ENCODE measurements at regions not wholly inside any gene's neighbourhood (a gene's known extent, or its start where the extent isn't known, plus 50 kb on each side); places are given as distances from the start of the nearest gene placed in this dataset.

DNA sequence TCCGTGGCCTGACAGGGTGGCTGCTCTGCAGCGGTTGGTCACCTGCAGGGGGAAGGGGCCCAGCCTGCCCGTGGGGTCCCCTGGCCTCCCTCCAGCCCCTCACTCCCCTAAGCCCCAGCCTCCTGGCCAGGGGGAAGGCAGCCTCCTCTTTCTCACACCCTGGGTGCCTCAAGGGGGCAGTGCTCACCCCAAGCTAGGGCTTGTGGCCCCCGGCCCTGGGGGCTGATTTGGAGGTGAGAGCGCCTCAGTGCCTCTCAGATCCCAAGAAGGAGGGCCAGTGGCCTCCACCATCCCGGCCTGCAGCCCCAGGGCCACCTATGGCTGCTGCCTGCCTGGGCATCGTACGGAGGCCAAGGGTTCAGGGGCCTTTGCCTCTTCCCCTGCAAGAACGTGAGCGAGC is 66.4 kb upstream of the TTC34 start:
- no peak for TF ChIP-seq Cebpa-rat (IDR thresholded peaks at IDR 0.05)
- Histone ChIP-seq H3K27me3 (peaks cover 6 to 42% (median 20%) of the 10 kb centered on the region in 11 experiments; a peak in 15 of 22 replicates), H3K4me3 (no peak overlapping the region), H3K27ac (no peak overlapping the region), H3K4me2 (no peak overlapping the region), H3K9me3 (replicated peaks in 1 of 11) (peaks cover 15 to 21% (median 17%) of the 10 kb centered on the region in 11 experiments), H3K9ac (no peak overlapping the region), H3K4me1 (peaks cover 11 to 51% (median 28%) of the 10 kb centered on the region in 10 experiments; a peak in 19 of 20 replicates), H3K36me3 (no peaks in the 10 kb centered on the region), H4K20me1 (peaks cover 0 to 34% (median 0%) of the 10 kb centered on the region in 11 experiments; a peak in 9 of 22 replicates)

GRCh38 chr1:2868571-2869195 is 67.2 kb upstream of the TTC34 start:
- no peak overlapping the region for H3K27ac ChIP-seq
- H3K4me1 ChIP-seq = peaks cover 8 to 42% (median 19%) of the 10 kb centered on the region in 10 experiments; a peak in 19 of 20 replicates
- H3K4me3 ChIP-seq = no peak overlapping the region
- H3K4me2 ChIP-seq = no peak overlapping the region
- peaks cover 15 to 21% (median 17%) of the 10 kb centered on the region in 11 experiments for H3K9me3 ChIP-seq (replicated peaks in 1 of 11)
- no peak overlapping the region for H3K9ac ChIP-seq
- H3K36me3 ChIP-seq = no peaks in the 10 kb centered on the region
- peaks cover 6 to 36% (median 21%) of the 10 kb centered on the region in 11 experiments; a peak in 15 of 22 replicates for H3K27me3 ChIP-seq
- peaks cover 0 to 34% (median 0%) of the 10 kb centered on the region in 11 experiments; a peak in 9 of 22 replicates for H4K20me1 ChIP-seq
- no peak for TF ChIP-seq Cebpa-rat (IDR thresholded peaks at IDR 0.05)

GRCh38 chr1:2871246-2871815 is 69.8 kb upstream of the TTC34 start:
- H3K4me2 ChIP-seq = no peak overlapping the region
- H3K4me1 ChIP-seq = peaks cover 0 to 22% (median 4%) of the 10 kb centered on the region in 10 experiments; a peak in 10 of 20 replicates
- H3K9ac ChIP-seq = no peak overlapping the region
- H3K9me3 ChIP-seq (replicated peaks in 1 of 11) = peaks cover 15 to 21% (median 17%) of the 10 kb centered on the region in 11 experiments
- peaks cover 0 to 29% (median 0%) of the 10 kb centered on the region in 11 experiments; a peak in 9 of 22 replicates for H4K20me1 ChIP-seq
- no peak for TF ChIP-seq Cebpa-rat (IDR thresholded peaks at IDR 0.05)
- H3K27ac ChIP-seq = no peak overlapping the region
- H3K36me3 ChIP-seq = no peaks in the 10 kb centered on the region
- H3K27me3 ChIP-seq = peaks cover 0 to 12% (median 0%) of the 10 kb centered on the region in 11 experiments; a peak in 8 of 22 replicates
- H3K4me3 ChIP-seq = no peak overlapping the region

- Histone ChIP-seq H3K27me3 (peaks cover 2 to 32% (median 16%) of the 10 kb centered on the region in 11 experiments; a peak in 15 of 22 replicates), H4K20me1 (peaks cover 0 to 46% (median 0%) of the 10 kb centered on the region in 11 experiments; a peak in 9 of 22 replicates), H3K4me2 (no peak overlapping the region), H3K9ac (no peak overlapping the region), H3K27ac (no peak overlapping the region), H3K4me1 (peaks cover 0 to 18% (median 4%) of the 10 kb centered on the region in 10 experiments; a peak in 9 of 20 replicates), H3K4me3 (no peak overlapping the region), H3K36me3 (no peaks in the 10 kb centered on the region), H3K9me3 (replicated peaks in 1 of 11) (peaks cover 15 to 21% (median 17%) of the 10 kb centered on the region in 11 experiments)
- TF ChIP-seq Cebpa-rat (IDR thresholded peaks at IDR 0.05) = no peak
These were observed 72.7 kb upstream of the TTC34 start for GRCh38 chr1:2874207-2874606.

DNA sequence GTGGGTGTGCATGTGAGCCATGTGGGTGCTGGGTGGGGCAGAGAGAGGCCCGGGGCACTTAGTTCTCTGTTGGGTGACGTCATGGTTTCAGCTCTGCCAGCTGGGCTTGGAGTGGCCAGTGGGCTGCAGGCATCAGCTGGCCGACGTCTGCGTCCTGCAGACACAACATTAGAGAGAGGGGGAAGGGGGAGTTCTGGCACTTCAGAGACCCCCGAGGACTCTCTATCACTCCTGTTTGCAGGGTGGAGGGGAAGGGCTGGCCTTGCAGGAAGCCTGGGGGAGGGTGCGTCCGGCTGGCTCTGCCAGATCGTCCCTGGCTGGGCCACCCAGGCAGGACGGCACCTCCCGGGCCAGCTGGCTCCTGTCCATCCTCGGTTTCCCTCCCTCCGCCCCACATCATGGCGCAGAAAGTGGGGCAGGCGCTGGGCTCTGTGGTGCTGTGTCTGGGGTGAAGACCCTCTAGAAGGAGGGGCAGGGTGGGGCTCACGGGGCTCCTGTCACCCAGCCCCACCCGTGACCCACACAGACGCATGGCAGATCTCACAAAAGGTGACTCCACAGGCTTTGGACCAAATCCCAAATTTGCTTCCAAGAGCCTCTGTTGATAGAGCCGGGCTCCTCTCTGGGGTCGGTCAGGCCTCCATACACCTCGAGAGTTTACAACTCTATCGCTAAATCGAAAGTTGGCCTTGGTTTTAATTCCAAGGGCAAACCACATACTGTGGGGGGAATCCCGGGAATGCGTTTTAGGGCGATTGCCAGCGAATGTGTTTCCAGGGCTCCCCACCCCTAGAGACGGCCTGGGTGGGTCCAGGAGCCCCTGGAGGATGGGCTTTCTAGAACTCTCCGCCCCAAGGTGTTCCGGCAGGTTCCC is 73.4 kb upstream of the TTC34 start:
- Histone ChIP-seq H4K20me1 (peaks cover 0 to 52% (median 0%) of the 10 kb centered on the region in 11 experiments; a peak in 9 of 22 replicates), H3K4me2 (no peak overlapping the region), H3K9me3 (replicated peaks in 1 of 11) (peaks cover 15 to 21% (median 17%) of the 10 kb centered on the region in 11 experiments), H3K4me1 (peaks cover 0 to 11% (median 2%) of the 10 kb centered on the region in 10 experiments; a peak in 8 of 20 replicates), H3K27me3 (peaks cover 6 to 38% (median 22%) of the 10 kb centered on the region in 11 experiments; a peak in 16 of 22 replicates), H3K27ac (no peak overlapping the region), H3K36me3 (no peaks in the 10 kb centered on the region), H3K9ac (no peak overlapping the region), H3K4me3 (no peak overlapping the region)
- TF ChIP-seq Cebpa-rat (IDR thresholded peaks at IDR 0.05) = no peak

DNA sequence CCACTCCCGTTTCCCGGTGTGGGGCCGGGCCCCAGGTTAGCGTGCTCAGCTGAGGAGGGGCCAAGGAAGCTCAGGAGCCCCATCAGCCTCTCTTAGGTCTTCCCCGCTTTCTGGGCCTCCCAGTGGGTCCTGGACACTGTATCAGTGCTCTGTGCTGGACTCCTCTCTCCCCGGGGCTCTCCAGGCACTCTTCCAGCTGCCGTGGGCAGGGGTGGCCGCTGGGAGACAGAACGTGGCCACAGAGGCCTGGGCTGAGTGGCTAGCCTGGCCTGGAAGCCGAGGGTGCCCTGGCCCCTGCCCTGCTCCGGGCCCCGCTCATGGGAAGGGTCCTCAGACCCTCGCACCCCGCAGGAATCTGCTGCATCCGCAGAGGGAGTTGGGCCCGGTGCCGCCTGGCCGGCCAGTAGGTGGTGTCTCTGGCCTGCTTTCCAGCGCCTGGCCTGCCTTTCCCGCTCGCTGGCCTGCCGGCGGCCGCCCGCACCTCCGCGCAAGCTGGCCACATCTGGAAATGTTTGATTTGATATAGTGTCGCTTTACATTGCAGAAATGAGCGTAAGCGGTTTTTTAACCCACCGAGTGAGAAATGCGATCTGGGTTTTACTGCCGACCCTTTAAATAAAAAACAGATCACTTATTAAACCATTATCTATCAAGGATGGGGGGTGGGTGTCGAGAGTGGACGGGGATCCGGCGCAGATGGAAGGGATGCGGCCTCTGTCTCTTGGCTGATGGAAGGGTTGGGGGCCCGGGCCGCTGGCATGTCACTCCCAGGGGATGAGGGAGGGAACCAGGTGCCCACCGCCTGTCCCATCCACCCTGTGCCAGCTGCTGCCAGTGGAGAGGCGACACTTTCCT is 74.4 kb upstream of the TTC34 start:
- H3K4me2 ChIP-seq = no peak overlapping the region
- peaks cover 11 to 15% (median 12%) of the 10 kb centered on the region in 11 experiments for H3K9me3 ChIP-seq (replicated peaks in 1 of 11)
- peaks cover 0 to 4% (median 0%) of the 10 kb centered on the region in 10 experiments; a peak in 1 of 20 replicates for H3K4me1 ChIP-seq
- H3K27me3 ChIP-seq = peaks cover 12 to 49% (median 33%) of the 10 kb centered on the region in 11 experiments; a peak in 21 of 22 replicates
- peaks cover 0 to 62% (median 0%) of the 10 kb centered on the region in 11 experiments; a peak in 9 of 22 replicates for H4K20me1 ChIP-seq
- H3K27ac ChIP-seq = no peak overlapping the region
- no peak overlapping the region for H3K9ac ChIP-seq
- TF ChIP-seq Cebpa-rat (IDR thresholded peaks at IDR 0.05) = no peak
- no peak overlapping the region for H3K4me3 ChIP-seq
- no peaks in the 10 kb centered on the region for H3K36me3 ChIP-seq

GRCh38 chr1:2876846-2877245 is 75.4 kb upstream of the TTC34 start:
- H3K4me3 ChIP-seq = no peak overlapping the region
- H3K27me3 ChIP-seq = peaks cover 19 to 53% (median 42%) of the 10 kb centered on the region in 11 experiments
- no peak overlapping the region for H3K4me2 ChIP-seq
- no peak overlapping the region for H3K27ac ChIP-seq
- no peak for TF ChIP-seq Cebpa-rat (IDR thresholded peaks at IDR 0.05)
- no peak overlapping the region for H3K9ac ChIP-seq
- peaks cover 0 to 71% (median 0%) of the 10 kb centered on the region in 11 experiments; a peak in 11 of 22 replicates for H4K20me1 ChIP-seq
- H3K4me1 ChIP-seq = peaks cover 0 to 4% (median 0%) of the 10 kb centered on the region in 10 experiments; a peak in 1 of 20 replicates
- H3K9me3 ChIP-seq (replicated peaks in 1 of 11) = peaks cover 1 to 5% (median 2%) of the 10 kb centered on the region in 11 experiments; a peak in 20 of 22 replicates
- no peaks in the 10 kb centered on the region for H3K36me3 ChIP-seq

- Histone ChIP-seq H3K36me3 (no peaks in the 10 kb centered on the region), H4K20me1 (peaks cover 0 to 77% (median 0%) of the 10 kb centered on the region in 11 experiments; a peak in 11 of 22 replicates), H3K4me1 (peaks cover 0 to 4% (median 0%) of the 10 kb centered on the region in 10 experiments; a peak in 1 of 20 replicates), H3K4me2 (no peak overlapping the region), H3K9me3 (replicated peaks in 1 of 11) (0 out of 22 replicates have a peak, but pooled peaks cover 0 to under 1% (median 0%) of the 10 kb centered on the region in 11 experiments), H3K27me3 (peaks cover 19 to 59% (median 48%) of the 10 kb centered on the region in 11 experiments), H3K27ac (no peak overlapping the region), H3K4me3 (no peak overlapping the region), H3K9ac (no peak overlapping the region)
- no peak for TF ChIP-seq Cebpa-rat (IDR thresholded peaks at IDR 0.05)
These were observed 75.9 kb upstream of the TTC34 start for GRCh38 chr1:2877391-2877790.

Measured in BLaER1 treated with 17β-estradiol and CSF1 and Interleukin-3, amounts not matched to agents 10 nM and 100 nM (cell line).